Lower leg skin (tissue), 4 donors: ENCODE measurements at regions not wholly inside any gene's neighbourhood (a gene's known extent, or its start where the extent isn't known, plus 50 kb on each side); places are given as distances from the start of the nearest gene placed in this dataset.

Experiments
- DNase-seq, 2 donors: peaks; one replicate each; pipeline ENCODE4 v3.0.0-alpha.2; 2019; ENCODE audit warnings: low spot score in 2 of 2
- H3K4me3 ChIP-seq: fragments of 200-600 bp; sonication (generic); 2 replicates; pipeline ENCODE4 v1.5.1; 2017; ENCODE audit warnings: mild to moderate bottlenecking, low read depth; ENCODE audit not compliant: poor library complexity, severe bottlenecking
- CTCF ChIP-seq, 3 donors: fragments of 450-650 bp; IDR thresholded peaks; one replicate each; pipeline ENCODE4 v1.5.1; 2016; ENCODE audit warnings: antibody characterized with exemption in 3 of 3, mild to moderate bottlenecking in 3 of 3, moderate library complexity in 2 of 3
- POLR2A ChIP-seq, 2 donors: fragments of 450-650 bp; IDR thresholded peaks; one replicate each; pipeline ENCODE4 v1.6.1; 2016 to 2017; ENCODE audit warnings: antibody characterized with exemption in 2 of 2, mild to moderate bottlenecking in 1 of 2, moderate library complexity in 1 of 2
- WGBS, 2 donors: methylation state at CpG; one replicate each; pipeline ENCODE4 v1.1.5; 2018; 5-methylcytosine and 5-hydroxymethylcytosine counted together
- intact Hi-C: fragments of 100-400 bp; cut with DNase I; formaldehyde crosslinking; loops from one replicate; pipeline ENCODE4 v1.15.0; 2023; ENCODE audit warnings: low total_unique reads

DNA sequence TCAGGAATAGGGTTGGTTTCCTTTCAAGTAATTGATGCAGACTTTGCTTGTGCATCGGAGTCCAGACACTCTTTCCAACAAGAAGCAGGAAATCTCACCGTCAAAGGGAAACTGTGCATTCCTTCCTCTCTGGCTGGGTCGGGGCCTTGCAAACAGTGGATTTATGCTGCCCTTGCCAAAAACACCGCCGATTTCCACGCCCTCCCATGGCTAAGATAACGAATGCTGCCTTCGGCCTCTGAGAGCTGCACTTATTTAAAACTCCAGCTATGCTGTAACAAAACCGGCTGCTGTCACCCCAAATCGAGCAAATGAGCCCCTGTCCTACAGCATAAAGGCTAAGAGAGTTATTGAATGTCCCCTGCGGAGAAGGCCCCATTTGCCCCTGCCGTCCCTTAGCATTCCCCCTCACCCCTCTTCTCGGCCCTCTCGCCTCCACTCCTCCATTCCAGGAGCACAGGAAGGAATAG lies 275.5 kb upstream of the IRX5 start:
- 31 to 37% methylated on average over 14 of the region's 14 CpGs for WGBS, 2 donors
- intact Hi-C loops, result no loop called here
- H3K4me3 ChIP-seq, result no peak overlapping the region
- peak in 1 of 2 donors; percentile 22 for DNase-seq
- TF ChIP-seq CTCF (IDR thresholded peaks at IDR 0.05), result no peak
- no peak for TF ChIP-seq POLR2A (IDR thresholded peaks at IDR 0.05)

- H3K4me3 ChIP-seq, result no peak overlapping the region
- DNase-seq, result no peak
- intact Hi-C loops, result no loop called here
- TF ChIP-seq CTCF (IDR thresholded peaks at IDR 0.05), result no peak
- 67% methylated on average over 12 of the region's 12 CpGs for WGBS, 2 donors
Observed at GRCh38 chr16:54654429-54654828, 276.2 kb upstream of the IRX5 start.

DNA sequence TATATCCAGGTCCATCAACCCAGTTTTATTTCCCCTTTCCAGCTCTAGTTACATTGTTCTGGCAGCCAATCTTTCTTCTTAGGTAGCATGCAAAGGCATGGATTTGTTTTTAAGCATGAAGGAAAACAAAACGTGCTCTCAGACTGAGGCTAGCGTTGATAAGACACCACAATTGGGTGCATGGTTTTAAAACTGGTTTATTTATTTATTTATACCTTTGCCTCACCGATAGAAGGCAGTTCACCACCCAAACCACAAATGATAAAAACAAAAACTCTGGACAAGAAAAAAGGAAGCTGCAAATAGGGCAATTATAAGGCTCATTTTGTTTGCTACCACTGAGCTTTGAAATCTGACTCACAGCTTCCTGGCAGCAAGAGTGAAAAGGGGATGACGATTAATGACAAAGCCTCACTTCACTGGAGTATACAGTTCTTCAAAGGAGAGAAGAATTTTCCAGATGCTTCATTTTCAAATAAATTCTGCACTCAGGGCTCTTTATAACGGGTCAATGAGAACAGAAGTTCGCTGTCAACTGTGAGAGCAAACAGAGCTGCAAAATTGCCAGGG lies 278.4 kb upstream of the IRX5 start:
- no peak for TF ChIP-seq CTCF (IDR thresholded peaks at IDR 0.05)
- TF ChIP-seq POLR2A (IDR thresholded peaks at IDR 0.05), result no peak
- WGBS, 2 donors, result 74 to 81% methylated on average over 6 of the region's 6 CpGs
- intact Hi-C loops, result no loop called here
- no peak for DNase-seq
- no peak overlapping the region for H3K4me3 ChIP-seq

GRCh38 chr16:54651440-54652195 lies 279.0 kb upstream of the IRX5 start:
- no peak for TF ChIP-seq POLR2A (IDR thresholded peaks at IDR 0.05)
- no peak for TF ChIP-seq CTCF (IDR thresholded peaks at IDR 0.05)
- DNase-seq, result no peak
- H3K4me3 ChIP-seq, result no peak overlapping the region
- WGBS, 2 donors, result 84 to 87% methylated on average over 19 of the region's 19 CpGs
- intact Hi-C loops, result no loop called here

DNA sequence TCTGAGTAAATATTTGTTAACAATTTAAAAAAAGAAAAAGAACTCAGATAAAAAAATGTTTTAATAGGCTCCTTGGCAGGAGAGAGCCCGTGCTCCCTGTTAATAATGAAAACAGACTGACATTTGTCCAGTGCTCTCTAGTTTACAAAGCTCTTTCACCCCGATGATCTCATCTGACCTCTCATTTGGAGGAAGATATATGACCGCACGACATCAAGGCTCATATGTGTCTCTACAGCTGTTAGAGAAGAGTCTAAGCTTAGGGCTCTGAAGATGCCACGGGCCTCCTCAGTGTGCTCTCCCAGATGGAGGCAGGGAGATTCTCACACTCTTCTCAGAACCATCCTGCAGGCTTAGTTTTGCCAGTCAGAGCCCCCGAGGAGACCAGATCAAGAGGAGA lies 280.8 kb upstream of the IRX5 start:
- no peak for TF ChIP-seq POLR2A (IDR thresholded peaks at IDR 0.05)
- TF ChIP-seq CTCF (IDR thresholded peaks at IDR 0.05), result no peak
- intact Hi-C loops, result no loop called here
- DNase-seq, result no peak
- H3K4me3 ChIP-seq, result no peak overlapping the region
- 67 to 78% methylated on average over 6 of the region's 6 CpGs for WGBS, 2 donors
